Esophagus muscularis mucosa (tissue), 4 donors: ENCODE measurements at regions not wholly inside any gene's neighbourhood (a gene's known extent, or its start where the extent isn't known, plus 50 kb on each side); places are given as distances from the start of the nearest gene placed in this dataset.

Source experiments
- DNase-seq: peaks from one replicate; pipeline ENCODE4 v3.0.0-alpha.2; 2017; ENCODE audit errors: extremely low spot score
- H3K27ac ChIP-seq, 4 donors: fragments of 200-600 bp; sonication (generic); replicated peaks in 1 of 4; 1 replicate in 3 of 4; 2 replicates in 1 of 4; pipeline ENCODE4 v1.5.1; 2016 to 2019; ENCODE audit warnings: mild to moderate bottlenecking in 1 of 4
- H3K27me3 ChIP-seq, 4 donors: fragments of 200-600 bp; sonication (generic); one replicate each; pipeline versions ENCODE4 v1.5.1 to v1.6.0; 2016 to 2019
- H3K36me3 ChIP-seq, 4 donors: fragments of 200-600 bp; sonication (generic); one replicate each; pipeline ENCODE4 v1.5.1; 2016 to 2019
- H3K4me1 ChIP-seq, 4 donors: fragments of 200-600 bp; sonication (generic); one replicate each; pipeline ENCODE4 v1.5.1; 2016 to 2019
- H3K4me3 ChIP-seq, 4 donors: fragments of 200-600 bp; sonication (generic); 1 replicate in 2 of 4; 2 replicates in 2 of 4; pipeline ENCODE4 v1.5.1; 2016 to 2019; ENCODE audit warnings: mild to moderate bottlenecking in 4 of 4, moderate library complexity in 1 of 4
- H3K9me3 ChIP-seq, 4 donors: fragments of 200-600 bp; sonication (generic); 1 replicate in 3 of 4; 2 replicates in 1 of 4; pipeline ENCODE4 v1.5.1; 2016 to 2019
- EP300 ChIP-seq: sonication (generic); formaldehyde crosslinking; IDR thresholded peaks from one replicate; pipeline ENCODE4 v1.6.1; 2017; ENCODE audit warnings: antibody characterized with exemption
- POLR2A ChIP-seq: fragments of 450-650 bp; IDR thresholded peaks from one replicate; pipeline ENCODE4 v1.6.1; 2017; ENCODE audit warnings: antibody characterized with exemption, moderate library complexity, mild to moderate bottlenecking, low read depth
- POLR2AphosphoS5 ChIP-seq, 2 donors: sonication (generic); formaldehyde crosslinking; IDR thresholded peaks; one replicate each; pipeline ENCODE4 v1.6.1; 2017; ENCODE audit warnings: antibody characterized with exemption in 2 of 2
- whole genome bisulfite sequencing: methylation state at CpG from one replicate; pipeline ENCODE4 v1.1.5; 2018; 5-methylcytosine and 5-hydroxymethylcytosine counted together
- intact Hi-C: fragments of 100-400 bp; cut with DNase I; formaldehyde crosslinking; loops from one replicate; pipeline ENCODE4 v1.15.1; 2023
- TF ChIP-seq, protein P1 (sequence below), 3 experiments: fragments of 200-600 bp in 2 of 3; fragments of 450-650 bp in 1 of 3; sonication (generic) in 2 of 3; IDR thresholded peaks; one replicate each; pipeline ENCODE4 v1.5.1; 2017 to 2019; ENCODE audit warnings: antibody characterized with exemption in 3 of 3, mild to moderate bottlenecking in 2 of 3, moderate library complexity in 1 of 3

- intact Hi-C loops, result no loop called here
- H3K9me3 ChIP-seq, result no peaks in the 10 kb centered on the region
- DNase-seq, result no peak
- no peaks in the 10 kb centered on the region for H3K36me3 ChIP-seq
- WGBS, result 58% methylated on average over 3 of the region's 3 CpGs
- TF ChIP-seq, protein P1, sequence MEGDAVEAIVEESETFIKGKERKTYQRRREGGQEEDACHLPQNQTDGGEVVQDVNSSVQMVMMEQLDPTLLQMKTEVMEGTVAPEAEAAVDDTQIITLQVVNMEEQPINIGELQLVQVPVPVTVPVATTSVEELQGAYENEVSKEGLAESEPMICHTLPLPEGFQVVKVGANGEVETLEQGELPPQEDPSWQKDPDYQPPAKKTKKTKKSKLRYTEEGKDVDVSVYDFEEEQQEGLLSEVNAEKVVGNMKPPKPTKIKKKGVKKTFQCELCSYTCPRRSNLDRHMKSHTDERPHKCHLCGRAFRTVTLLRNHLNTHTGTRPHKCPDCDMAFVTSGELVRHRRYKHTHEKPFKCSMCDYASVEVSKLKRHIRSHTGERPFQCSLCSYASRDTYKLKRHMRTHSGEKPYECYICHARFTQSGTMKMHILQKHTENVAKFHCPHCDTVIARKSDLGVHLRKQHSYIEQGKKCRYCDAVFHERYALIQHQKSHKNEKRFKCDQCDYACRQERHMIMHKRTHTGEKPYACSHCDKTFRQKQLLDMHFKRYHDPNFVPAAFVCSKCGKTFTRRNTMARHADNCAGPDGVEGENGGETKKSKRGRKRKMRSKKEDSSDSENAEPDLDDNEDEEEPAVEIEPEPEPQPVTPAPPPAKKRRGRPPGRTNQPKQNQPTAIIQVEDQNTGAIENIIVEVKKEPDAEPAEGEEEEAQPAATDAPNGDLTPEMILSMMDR (IDR thresholded peaks at IDR 0.05), result no peak
- no peak for TF ChIP-seq EP300
- TF ChIP-seq POLR2AphosphoS5 (IDR thresholded peaks at IDR 0.05), result no peak
- TF ChIP-seq POLR2A, result no peak
- no peak overlapping the region for H3K27ac ChIP-seq
- H3K4me1 ChIP-seq, result peaks cover 0 to 11% (median 3%) of the 10 kb centered on the region in 4 donors
- H3K27me3 ChIP-seq, result no peaks in the 10 kb centered on the region
- no peak overlapping the region for H3K4me3 ChIP-seq
Observed at GRCh38 chr4:174141876-174142275, 141.6 kb downstream of the FBXO8 start.

- H3K4me1 ChIP-seq, result peaks cover 0 to 31% (median 19%) of the 10 kb centered on the region in 4 donors
- no peak overlapping the region for H3K4me3 ChIP-seq
- intact Hi-C loops, result no loop called here
- TF ChIP-seq POLR2A, result no peak
- TF ChIP-seq, protein P1 (IDR thresholded peaks at IDR 0.05), result no peak
- no peak for TF ChIP-seq EP300
- no peak for TF ChIP-seq POLR2AphosphoS5 (IDR thresholded peaks at IDR 0.05)
- H3K27me3 ChIP-seq, result no peaks in the 10 kb centered on the region
- no peaks in the 10 kb centered on the region for H3K9me3 ChIP-seq
- WGBS, result 93% methylated on average over 1 of the region's 1 CpG
- no peaks in the 10 kb centered on the region for H3K36me3 ChIP-seq
- no peak overlapping the region for H3K27ac ChIP-seq
- no peak for DNase-seq
Observed at GRCh38 chr4:174138616-174139015, 144.9 kb downstream of the FBXO8 start.

DNA sequence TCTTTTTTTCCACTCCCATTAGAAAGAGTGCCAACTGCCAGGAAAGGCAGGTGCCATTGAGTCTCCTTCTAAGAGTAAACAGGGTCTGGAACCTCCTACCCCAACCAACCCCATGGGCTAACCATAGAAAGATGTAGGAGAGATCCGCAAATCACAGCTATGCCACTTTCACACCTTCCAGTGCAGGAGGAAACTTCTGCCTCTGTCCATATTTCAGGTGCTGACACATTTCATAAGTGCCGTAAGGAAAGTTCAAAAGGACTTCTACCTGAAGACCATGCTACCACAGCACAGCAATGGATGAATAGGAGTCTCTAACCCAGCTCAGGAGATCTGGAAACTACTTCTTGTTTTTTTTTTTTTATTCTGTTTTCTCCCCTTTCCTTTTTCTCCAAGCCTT lies 145.8 kb downstream of the FBXO8 start:
- Histone ChIP-seq H3K9me3 (no peaks in the 10 kb centered on the region), H3K36me3 (no peaks in the 10 kb centered on the region), H3K4me1 (peaks cover 0 to 33% (median 21%) of the 10 kb centered on the region in 4 donors), H3K27ac (no peak overlapping the region), H3K4me3 (no peak overlapping the region), H3K27me3 (no peaks in the 10 kb centered on the region)
- intact Hi-C loops, result no loop called here
- DNase-seq, result no peak
- 87% methylated on average over 2 of the region's 2 CpGs for WGBS
- TF ChIP-seq POLR2A (no peak), POLR2AphosphoS5 (IDR thresholded peaks at IDR 0.05) (no peak), EP300 (no peak)
- TF ChIP-seq, protein P1 (IDR thresholded peaks at IDR 0.05), result no peak

DNA sequence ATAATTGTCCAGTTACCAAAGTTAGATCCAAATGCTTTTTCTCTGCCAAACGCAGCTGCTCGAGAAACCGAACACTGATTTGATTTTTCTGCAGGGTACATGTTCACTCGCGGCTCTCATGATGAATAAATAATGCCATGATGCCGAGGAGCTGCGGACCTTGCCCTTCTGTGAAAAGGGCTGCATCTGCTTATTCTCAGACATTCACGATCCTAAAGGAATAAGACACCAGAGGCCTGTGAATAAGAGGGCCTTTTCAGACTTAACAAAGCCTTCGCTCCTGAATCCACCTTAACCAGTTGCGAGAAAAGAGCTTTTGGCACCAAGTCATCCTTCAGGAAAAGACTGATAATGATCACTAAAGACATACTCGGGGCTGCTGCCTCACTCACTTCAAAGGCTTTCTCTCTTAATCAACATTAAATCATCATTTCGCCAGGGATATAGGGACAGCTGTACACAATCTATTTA lies 147.5 kb downstream of the FBXO8 start:
- H3K27me3 ChIP-seq, result no peaks in the 10 kb centered on the region
- intact Hi-C loops, result no loop called here
- WGBS, result 40% methylated on average over 12 of the region's 12 CpGs

More for the DNA sequence above, 147.5 kb downstream of the FBXO8 start:
- peak overlapping the region; percentile 41 to 52 (median 46) for H3K4me3 ChIP-seq
- peaks cover 0 to 33% (median 18%) of the 10 kb centered on the region in 4 donors for H3K4me1 ChIP-seq
- no peak for DNase-seq
- peak overlapping the region; percentile 66 to 83 (median 74) for H3K27ac ChIP-seq
- H3K9me3 ChIP-seq, result no peaks in the 10 kb centered on the region
- H3K36me3 ChIP-seq, result no peaks in the 10 kb centered on the region
- TF ChIP-seq POLR2AphosphoS5 (IDR thresholded peaks at IDR 0.05) (peak in 1 of 2 donors; percentile 52), POLR2A (no peak)
- TF ChIP-seq, protein P1 (IDR thresholded peaks at IDR 0.05), result no peak
